Sciatic nerve (tissue), 2 donors: ENCODE measurements at regions not wholly inside any gene's neighbourhood (a gene's known extent, or its start where the extent isn't known, plus 50 kb on each side); places are given as distances from the start of the nearest gene placed in this dataset.
"Not testable (repeated sequence)": the region's sequence is repeated elsewhere in the genome, so short reads cannot be mapped to it uniquely, and the experiment has no call there.

ENCODE experiments used
- ATAC-seq: fragments of 200-7000 bp; cut with Tn5 transposase; one replicate; pipeline ENCODE4 v1.9.1; 2020; ENCODE audit warnings: mild to moderate bottlenecking, moderate library complexity
- DNase-seq: peaks from one replicate; pipeline ENCODE4 v3.0.0-alpha.2; 2020; ENCODE audit warnings: low spot score
- intact Hi-C: fragments of 100-400 bp; cut with DNase I; formaldehyde crosslinking; loops from one replicate; pipeline ENCODE4 v1.14.2; 2022
- donor health status: DM: no; HTN: no; CAD: no.
- donor health status: DM: no; HTN: no; CAD: no.

- ATAC-seq (no peak), DNase-seq (no peak)
- intact Hi-C loops: no loop called here
Measured at GRCh38 chr13:59367467-59367866, 796.3 kb downstream of the DIAPH3 start.

- intact Hi-C loops: no loop called here
- DNase-seq (no peak), ATAC-seq (no peak)
Measured at GRCh38 chr13:59367904-59368303, 795.8 kb downstream of the DIAPH3 start.

- peak; percentile 55 for ATAC-seq
- intact Hi-C loops: no loop called here
- no peak for DNase-seq
Measured at GRCh38 chr13:59368693-59369092, 795.0 kb downstream of the DIAPH3 start.

GRCh38 chr13:59371229-59371628, 792.5 kb downstream of the DIAPH3 start:
- intact Hi-C loops: no loop called here
- DNase-seq (no peak), ATAC-seq (no peak)

GRCh38 chr13:59373341-59373740, 790.4 kb downstream of the DIAPH3 start:
- intact Hi-C loops: no loop called here

GRCh38 chr13:59374691-59375090, 789.0 kb downstream of the DIAPH3 start:
- ATAC-seq (no peak), DNase-seq (no peak)
- intact Hi-C loops: no loop called here

More at GRCh38 chr13:59373341-59373740, 790.4 kb downstream of the DIAPH3 start:
- ATAC-seq: no peak
- DNase-seq: no peak

GRCh38 chr13:59384154-59384553, 779.6 kb downstream of the DIAPH3 start:
- DNase-seq (no peak), ATAC-seq (no peak)
- intact Hi-C loops: no loop called here

- intact Hi-C loops: no loop called here
- ATAC-seq (peak; percentile 71), DNase-seq (no peak)
Measured at GRCh38 chr13:59391696-59392095, 772.0 kb downstream of the DIAPH3 start.

GRCh38 chr13:59392328-59392727, 771.4 kb downstream of the DIAPH3 start:
- DNase-seq (no peak), ATAC-seq (no peak)
- intact Hi-C loops: no loop called here

- ATAC-seq (no peak), DNase-seq (no peak)
- intact Hi-C loops: no loop called here
Measured at GRCh38 chr13:59394496-59394895, 769.2 kb downstream of the DIAPH3 start.

- intact Hi-C loops: no loop called here
- ATAC-seq: no peak
- no peak for DNase-seq
Measured at GRCh38 chr13:59398127-59398526, 765.6 kb downstream of the DIAPH3 start.

GRCh38 chr13:59398661-59399060, 765.1 kb downstream of the DIAPH3 start:
- intact Hi-C loops: no loop called here
- ATAC-seq (no peak), DNase-seq (no peak)

- DNase-seq: no peak
- intact Hi-C loops: no loop called here
- no peak for ATAC-seq
Measured at GRCh38 chr13:59399513-59399912, 764.2 kb downstream of the DIAPH3 start.

- no peak for ATAC-seq
- intact Hi-C loops: no loop called here
- DNase-seq: no peak
Measured at GRCh38 chr13:59404331-59404730, 759.4 kb downstream of the DIAPH3 start.

GRCh38 chr13:59407251-59407650, 756.5 kb downstream of the DIAPH3 start:
- intact Hi-C loops, DNase-seq, ATAC-seq: not testable (repeated sequence)

GRCh38 chr13:59408738-59409137, 755.0 kb downstream of the DIAPH3 start:
- ATAC-seq: no peak
- no peak for DNase-seq
- intact Hi-C loops: no loop called here

GRCh38 chr13:59409211-59409610, 754.5 kb downstream of the DIAPH3 start:
- peak; percentile 28 for ATAC-seq

GRCh38 chr13:59409634-59410200, 754.0 kb downstream of the DIAPH3 start:
- DNase-seq (no peak), ATAC-seq (no peak)
- intact Hi-C loops: no loop called here

More at GRCh38 chr13:59409211-59409610, 754.5 kb downstream of the DIAPH3 start:
- intact Hi-C loops: no loop called here
- DNase-seq: no peak

GRCh38 chr13:59413126-59413525, 750.6 kb downstream of the DIAPH3 start:
- DNase-seq (no peak), ATAC-seq (no peak)
- intact Hi-C loops: no loop called here

- intact Hi-C loops: no loop called here
- ATAC-seq: no peak
- no peak for DNase-seq
Measured at GRCh38 chr13:59414006-59414405, 749.7 kb downstream of the DIAPH3 start.

- intact Hi-C loops: no loop called here
- no peak for DNase-seq
- ATAC-seq: no peak
Measured at GRCh38 chr13:59415498-59415897, 748.2 kb downstream of the DIAPH3 start.
